ENCODE measurements at regions not wholly inside any gene's neighbourhood (a gene's known extent, or its start where the extent isn't known, plus 50 kb on each side); places are given as distances from the start of the nearest gene placed in this dataset.

DNA sequence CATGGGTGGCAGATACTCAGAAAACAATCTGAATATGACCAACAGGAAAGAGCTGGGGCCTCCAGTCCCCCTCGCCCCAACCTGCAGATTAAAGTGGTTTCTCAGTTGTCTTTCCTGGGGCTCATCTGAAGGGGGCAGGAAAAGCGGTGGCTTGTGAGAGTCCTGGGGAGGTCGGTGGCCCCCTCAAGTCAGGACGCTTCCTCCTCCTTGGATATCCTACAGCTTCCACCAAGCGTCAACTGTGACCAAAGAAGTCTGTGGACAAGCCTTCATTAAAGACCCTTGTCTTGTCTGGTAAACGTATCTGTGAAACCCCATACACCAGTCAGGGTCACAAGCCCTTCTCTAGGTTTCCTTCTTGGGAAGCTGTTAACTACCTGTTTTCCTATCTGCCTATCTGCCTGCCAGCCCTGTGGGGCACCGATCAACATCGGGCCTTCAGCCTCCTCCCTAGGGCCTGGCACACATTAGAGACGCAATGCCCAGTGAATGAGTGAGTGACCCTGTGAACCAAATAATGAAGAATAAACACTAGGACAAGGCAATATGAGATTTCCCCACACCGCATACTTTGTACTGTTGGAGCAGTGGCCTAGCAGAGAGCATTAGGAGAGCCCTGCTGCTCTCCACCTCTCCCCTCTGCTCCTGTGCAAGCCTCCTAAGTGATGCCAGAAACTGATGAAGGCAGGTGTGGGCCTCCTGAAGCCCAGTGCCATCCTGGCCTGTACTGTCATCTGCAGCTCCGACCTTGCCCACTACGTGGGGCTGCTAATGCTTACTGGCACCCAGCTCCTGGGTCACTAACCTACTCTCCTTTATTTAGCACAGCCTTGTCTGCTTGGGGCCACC, 1317.8 kb downstream of the UQCRFS1 start:
- no peak for DNase-seq (ENCODE audit: low read depth)
- no peak for TF ChIP-seq CTCF (IDR thresholded peaks at IDR 0.05; ENCODE audit: low read depth, low read length, missing control alignments)
- no peak overlapping the region for H3K4me3 ChIP-seq (ENCODE audit: low read depth, low read length)

GRCh38 chr19:27892500-27892899, 1320.5 kb downstream of the UQCRFS1 start:
- DNase-seq (ENCODE audit: low read depth), result no peak
- H3K4me3 ChIP-seq (ENCODE audit: low read depth, low read length), result no peak overlapping the region
- TF ChIP-seq CTCF (IDR thresholded peaks at IDR 0.05; ENCODE audit: low read depth, low read length, missing control alignments), result no peak

GRCh38 chr19:27891411-27891810, 1321.5 kb downstream of the UQCRFS1 start:
- H3K4me3 ChIP-seq (ENCODE audit: low read depth, low read length), result no peak overlapping the region
- DNase-seq (ENCODE audit: low read depth), result no peak
- TF ChIP-seq CTCF (IDR thresholded peaks at IDR 0.05; ENCODE audit: low read depth, low read length, missing control alignments), result no peak

DNA sequence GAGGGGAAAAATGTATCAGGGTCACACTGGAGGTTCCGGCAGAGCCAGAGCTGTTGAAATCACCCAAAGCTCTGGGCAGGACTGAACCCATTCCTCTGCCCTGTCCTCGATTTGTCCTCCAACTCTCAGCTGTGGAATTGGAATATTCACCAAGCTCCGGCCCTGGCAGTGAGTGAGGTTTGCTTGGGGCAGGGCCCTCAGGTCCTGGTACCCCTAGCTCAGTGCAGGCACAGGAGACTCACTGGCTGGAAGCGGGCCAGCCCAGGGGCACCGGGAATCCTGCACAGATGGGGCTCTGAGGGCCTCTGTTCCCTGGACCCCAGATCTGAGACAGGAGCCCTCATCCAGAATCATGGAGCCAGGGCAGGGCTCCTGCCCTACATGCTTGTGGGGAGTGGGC, 1322.3 kb downstream of the UQCRFS1 start:
- H3K4me3 ChIP-seq (ENCODE audit: low read depth, low read length), result no peak overlapping the region
- no peak for DNase-seq (ENCODE audit: low read depth)
- no peak for TF ChIP-seq CTCF (IDR thresholded peaks at IDR 0.05; ENCODE audit: low read depth, low read length, missing control alignments)

DNA sequence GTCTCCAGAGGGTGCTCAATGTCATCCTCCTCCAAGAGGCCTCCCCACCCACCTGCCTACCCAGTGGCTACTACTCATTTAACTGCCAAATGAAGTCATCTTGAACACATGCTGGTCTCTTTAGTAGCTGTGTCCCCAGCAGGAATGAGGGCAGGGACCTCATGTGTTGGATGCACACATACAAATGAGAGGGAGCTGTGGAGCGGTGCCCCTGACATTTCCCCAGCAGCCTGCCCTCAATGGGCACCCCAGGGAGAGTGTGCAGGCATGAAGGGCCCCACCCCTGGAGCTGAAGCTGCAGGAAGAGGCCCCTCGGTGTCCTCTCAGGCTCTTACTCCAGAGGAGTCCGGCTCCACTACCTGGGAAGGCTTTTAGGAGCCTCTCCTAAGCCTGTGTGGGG, 1322.7 kb downstream of the UQCRFS1 start:
- DNase-seq (ENCODE audit: low read depth), result no peak
- no peak overlapping the region for H3K4me3 ChIP-seq (ENCODE audit: low read depth, low read length)
- TF ChIP-seq CTCF (IDR thresholded peaks at IDR 0.05; ENCODE audit: low read depth, low read length, missing control alignments), result no peak

- no peak overlapping the region for H3K4me3 ChIP-seq (ENCODE audit: low read depth, low read length)
- DNase-seq (ENCODE audit: low read depth), result no peak
- TF ChIP-seq CTCF (IDR thresholded peaks at IDR 0.05; ENCODE audit: low read depth, low read length, missing control alignments), result no peak
Measured at GRCh38 chr19:27889156-27889555, 1323.8 kb downstream of the UQCRFS1 start.

- DNase-seq (ENCODE audit: low read depth), result no peak
- no peak overlapping the region for H3K4me3 ChIP-seq (ENCODE audit: low read depth, low read length)
- no peak for TF ChIP-seq CTCF (IDR thresholded peaks at IDR 0.05; ENCODE audit: low read depth, low read length, missing control alignments)
Measured at GRCh38 chr19:27887946-27888345, 1325.0 kb downstream of the UQCRFS1 start.
